ENCODE measurements at regions not wholly inside any gene's neighbourhood (a gene's known extent, or its start where the extent isn't known, plus 50 kb on each side); places are given as distances from the start of the nearest gene placed in this dataset.

GRCh38 chr9:109619310-109619709 is 121.2 kb upstream of the PTPN3 start:
- TF ChIP-seq POLR2A (IDR thresholded peaks at IDR 0.05; ENCODE audit: low read length) (no peak), MYC (IDR thresholded peaks at IDR 0.05; ENCODE audit: borderline replicate concordance, low read length) (no peak), EP300 (IDR thresholded peaks at IDR 0.05) (no peak), GATA3 (IDR thresholded peaks at IDR 0.05; ENCODE audit: borderline replicate concordance) (no peak), MAX (IDR thresholded peaks at IDR 0.05) (no peak), KDM1A (IDR thresholded peaks at IDR 0.05; ENCODE audit: low read depth) (no peak)
- TF ChIP-seq, protein P1, sequence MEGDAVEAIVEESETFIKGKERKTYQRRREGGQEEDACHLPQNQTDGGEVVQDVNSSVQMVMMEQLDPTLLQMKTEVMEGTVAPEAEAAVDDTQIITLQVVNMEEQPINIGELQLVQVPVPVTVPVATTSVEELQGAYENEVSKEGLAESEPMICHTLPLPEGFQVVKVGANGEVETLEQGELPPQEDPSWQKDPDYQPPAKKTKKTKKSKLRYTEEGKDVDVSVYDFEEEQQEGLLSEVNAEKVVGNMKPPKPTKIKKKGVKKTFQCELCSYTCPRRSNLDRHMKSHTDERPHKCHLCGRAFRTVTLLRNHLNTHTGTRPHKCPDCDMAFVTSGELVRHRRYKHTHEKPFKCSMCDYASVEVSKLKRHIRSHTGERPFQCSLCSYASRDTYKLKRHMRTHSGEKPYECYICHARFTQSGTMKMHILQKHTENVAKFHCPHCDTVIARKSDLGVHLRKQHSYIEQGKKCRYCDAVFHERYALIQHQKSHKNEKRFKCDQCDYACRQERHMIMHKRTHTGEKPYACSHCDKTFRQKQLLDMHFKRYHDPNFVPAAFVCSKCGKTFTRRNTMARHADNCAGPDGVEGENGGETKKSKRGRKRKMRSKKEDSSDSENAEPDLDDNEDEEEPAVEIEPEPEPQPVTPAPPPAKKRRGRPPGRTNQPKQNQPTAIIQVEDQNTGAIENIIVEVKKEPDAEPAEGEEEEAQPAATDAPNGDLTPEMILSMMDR (IDR thresholded peaks at IDR 0.05) = no peak
